GOT3 (cell line): ENCODE measurements at regions not wholly inside any gene's neighbourhood (a gene's known extent, or its start where the extent isn't known, plus 50 kb on each side); places are given as distances from the start of the nearest gene placed in this dataset.

ENCODE experiments used
- DNase-seq: peaks from one replicate; lab custom pipeline; 2025; ENCODE audit warnings: mixed read lengths; lab: John Stamatoyannopoulos, UW

DNA sequence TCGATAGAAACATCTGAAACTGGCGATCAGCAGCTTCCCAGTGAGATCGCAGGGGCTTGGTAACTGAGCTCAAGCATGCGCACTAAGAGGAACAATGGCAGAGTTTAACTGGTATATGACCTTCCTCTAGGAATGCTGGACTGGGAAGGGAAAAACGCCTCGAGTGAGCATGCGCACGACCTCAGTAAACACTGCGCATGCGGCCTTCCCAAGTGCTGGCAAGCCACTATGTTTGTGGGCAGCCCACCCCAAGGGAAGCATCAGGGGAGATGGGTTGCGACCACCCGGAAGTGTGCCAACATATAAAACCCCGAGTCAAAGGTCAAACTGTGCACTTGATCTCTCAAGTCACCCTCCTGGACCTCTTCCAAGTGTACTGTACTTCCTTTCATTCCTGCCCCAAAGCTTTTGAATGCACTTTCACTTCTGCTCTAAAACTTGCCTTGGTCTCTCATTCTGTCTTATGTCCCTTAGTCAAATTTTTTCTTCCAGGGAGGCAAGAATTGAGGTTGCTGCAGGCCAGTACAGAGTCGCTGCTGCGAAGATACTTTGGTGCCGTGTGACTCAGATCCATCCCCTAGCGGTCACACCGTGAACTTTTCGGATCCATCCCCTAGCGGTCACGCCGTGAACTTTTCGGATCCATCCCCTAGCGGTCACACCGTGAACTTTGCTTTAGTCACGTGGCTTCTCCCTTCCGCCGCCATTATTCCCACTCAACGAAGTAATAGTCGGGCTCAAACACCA is 243.3 kb downstream of the FAM43A start:
- no peak for DNase-seq

DNA sequence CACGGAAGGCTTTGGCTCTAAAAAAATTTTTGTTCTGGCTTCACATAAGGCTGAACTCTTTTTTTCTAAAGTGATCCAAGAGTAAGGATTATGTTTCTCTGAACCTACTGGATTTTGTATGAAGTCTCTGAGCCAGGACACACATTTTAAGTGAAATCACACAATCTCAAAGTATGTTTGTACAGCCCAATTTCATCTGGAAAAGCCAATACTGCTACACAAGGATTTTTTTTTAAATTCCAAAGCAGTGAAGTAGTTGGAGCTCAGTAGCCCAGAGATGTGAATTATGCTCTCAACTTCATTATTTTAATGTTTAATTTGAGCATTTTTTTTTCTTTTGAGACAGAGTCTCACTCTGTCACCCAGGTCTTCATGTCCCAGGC is 243.9 kb downstream of the FAM43A start:
- DNase-seq, result no peak

DNA sequence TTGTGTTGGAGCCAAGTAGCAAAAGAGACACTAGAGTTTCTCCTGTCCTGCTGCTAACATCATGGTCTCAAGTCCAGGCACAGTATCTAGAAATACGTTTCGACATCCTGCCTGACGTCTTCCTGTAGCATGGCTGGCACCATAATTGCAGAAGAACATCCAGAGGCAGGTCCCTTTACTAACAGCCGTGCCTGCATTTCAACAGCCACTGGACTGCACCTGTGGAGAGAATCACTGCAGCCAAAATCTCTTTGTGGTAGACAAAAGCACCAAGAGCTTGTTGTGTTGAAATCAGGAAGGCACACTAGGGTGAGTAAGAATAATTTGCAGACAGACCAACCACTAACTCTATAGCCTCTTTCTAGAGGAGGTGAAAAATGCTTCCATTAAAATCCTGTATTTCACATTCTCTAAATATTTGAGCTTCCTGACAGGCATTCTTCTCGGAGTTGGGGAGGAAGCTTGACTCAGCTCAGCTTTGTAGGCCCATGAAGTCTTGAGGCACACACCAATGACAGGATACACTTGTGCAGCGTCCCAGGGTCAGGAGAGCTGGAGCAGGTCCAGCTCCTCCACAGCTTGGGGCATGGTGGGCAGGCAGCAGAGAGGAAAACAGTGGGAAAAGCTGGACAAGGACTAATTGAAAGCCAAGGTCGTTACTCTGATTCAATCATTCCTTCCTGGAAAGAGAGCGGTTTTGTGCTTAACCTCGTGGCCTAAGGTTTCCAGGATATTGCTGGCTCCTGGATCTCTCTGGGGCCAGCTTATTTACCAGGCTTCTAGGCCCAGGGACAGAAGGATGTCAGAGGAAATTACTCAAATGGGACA is 244.9 kb downstream of the FAM43A start:
- DNase-seq, result no peak

DNA sequence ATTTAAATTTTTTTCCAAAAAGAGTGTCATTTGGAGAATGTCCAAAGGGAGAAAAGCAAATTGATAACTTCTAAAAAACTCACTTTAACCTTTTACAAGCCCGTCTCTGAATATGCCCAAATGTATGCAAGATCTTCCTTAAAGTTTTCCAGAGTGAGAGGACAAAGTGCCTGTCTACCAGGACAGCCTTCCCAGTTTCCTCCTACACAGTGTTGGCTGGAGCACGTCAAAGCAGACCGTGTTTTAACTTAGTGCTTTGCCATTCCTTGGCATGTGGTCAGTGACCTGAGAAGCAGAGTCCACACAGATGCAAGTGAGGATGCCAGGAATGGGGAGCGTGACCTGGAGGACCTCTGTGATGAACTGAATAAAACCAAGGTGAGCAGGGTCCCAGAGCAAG is 245.7 kb downstream of the FAM43A start:
- DNase-seq, result no peak

DNA sequence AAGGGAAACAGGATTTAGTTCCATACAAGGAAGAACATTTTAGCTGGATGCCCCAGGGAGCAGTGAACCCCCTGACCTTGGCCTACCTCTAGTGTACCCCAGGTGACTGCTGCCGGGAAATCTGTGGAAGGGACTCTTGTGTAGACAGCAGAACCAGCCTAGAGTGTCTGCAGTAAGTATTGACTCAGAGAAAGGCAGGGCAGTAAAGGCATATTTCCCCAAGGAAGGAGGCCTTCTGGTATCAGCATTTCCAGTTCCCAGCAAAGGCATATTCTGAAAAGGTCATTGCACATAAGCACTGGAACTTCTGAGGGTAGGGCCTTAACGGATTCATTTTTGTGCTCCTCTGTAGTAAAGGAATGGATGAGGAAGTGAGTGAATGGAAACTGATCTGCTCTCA is 246.2 kb downstream of the FAM43A start:
- no peak for DNase-seq

DNA sequence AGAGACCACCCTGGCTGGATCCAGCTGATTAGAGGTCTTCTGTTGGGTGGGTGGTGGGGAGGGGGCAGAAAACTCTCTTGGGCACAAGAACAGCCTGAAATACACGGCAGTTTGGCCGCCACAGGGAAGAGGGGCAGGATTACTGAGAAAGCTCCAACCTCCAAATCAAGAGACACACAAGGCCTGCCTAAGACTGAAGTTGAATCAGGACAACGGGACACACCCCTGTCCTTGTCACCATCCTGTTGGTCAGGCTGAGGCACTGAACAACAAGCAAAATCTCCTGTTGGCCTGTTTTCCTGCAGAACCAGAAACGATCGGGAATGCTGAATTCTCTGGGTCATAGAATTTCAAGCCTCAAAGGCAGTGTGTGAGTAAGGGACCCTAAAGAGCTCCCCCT is 247.8 kb downstream of the FAM43A start:
- no peak for DNase-seq

DNA sequence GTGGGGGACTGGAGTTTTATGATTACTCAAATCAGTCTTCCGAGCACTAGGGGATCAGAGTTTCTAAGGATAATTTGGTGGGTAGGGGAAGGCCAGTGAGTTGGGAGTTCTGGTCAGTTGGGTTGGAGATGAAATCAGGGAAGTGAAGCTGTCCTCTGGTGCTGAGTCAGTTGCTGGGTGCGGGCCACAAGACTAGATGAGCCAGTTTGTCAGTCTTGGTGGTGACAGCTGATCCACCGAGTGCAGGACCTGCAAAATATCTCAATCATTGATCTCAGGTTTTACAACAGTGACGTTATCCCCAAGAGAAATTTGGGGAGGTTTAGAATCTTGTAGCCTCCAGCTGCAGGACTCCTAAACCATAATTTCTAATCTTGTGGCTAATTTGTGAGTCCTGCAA is 249.4 kb downstream of the FAM43A start:
- no peak for DNase-seq

DNA sequence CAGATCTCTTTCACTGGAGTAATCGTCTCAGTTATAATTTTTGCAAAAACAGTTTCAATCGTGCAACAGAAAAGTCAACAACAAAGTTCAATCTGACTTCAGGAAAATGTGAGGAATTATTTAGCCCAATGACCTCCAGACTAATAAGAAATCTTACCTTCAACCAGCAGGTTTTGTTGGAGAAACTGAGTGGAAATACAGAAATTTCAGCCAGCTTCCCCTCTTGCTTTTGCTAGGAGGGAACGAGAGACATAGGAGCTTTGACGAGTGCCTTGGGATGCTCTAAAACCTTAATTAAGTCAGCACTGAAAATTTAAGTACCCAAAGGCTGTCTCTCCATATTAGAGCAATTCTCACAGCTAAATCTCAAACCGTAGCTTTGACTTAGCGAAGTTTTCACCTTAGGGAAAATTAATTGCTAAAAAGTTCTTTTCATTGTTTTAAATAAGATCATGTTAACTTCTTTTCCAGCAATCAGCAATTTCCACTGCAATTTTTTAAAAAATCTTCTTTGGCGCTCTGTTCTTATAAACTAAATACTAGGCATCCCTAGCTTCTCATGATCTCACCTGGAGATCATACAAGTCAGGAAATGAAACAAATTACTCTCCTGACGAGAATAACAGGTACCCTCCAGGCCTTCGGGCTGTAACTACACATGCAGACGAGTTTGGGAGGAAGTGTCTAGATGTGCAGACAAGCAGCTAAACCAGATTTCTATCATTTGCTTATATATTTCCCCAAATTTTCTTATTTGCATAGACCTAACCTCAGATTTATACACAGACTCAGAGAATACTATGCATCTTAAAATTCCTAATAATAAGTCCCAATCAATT is 250.2 kb downstream of the FAM43A start:
- no peak for DNase-seq

DNA sequence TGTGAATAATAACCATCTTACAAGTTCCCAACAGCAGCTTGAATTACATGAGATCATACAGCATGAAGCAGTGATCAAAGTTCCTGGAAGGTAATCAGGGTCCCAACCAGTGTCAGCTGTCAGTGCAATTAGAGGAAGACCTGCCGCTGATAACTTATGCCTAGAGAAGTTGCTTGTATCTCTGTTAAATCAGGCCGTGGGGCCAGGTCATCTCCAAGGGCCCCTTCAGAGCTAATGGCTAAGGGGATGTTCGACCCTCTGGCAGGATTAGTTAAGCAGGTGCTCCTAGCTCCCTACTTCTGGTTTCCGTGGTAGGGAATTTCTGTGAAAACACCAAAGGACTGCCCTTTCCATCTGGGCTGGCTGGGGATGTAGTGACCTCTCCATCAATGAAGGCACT is 251.0 kb downstream of the FAM43A start:
- DNase-seq, result no peak

DNA sequence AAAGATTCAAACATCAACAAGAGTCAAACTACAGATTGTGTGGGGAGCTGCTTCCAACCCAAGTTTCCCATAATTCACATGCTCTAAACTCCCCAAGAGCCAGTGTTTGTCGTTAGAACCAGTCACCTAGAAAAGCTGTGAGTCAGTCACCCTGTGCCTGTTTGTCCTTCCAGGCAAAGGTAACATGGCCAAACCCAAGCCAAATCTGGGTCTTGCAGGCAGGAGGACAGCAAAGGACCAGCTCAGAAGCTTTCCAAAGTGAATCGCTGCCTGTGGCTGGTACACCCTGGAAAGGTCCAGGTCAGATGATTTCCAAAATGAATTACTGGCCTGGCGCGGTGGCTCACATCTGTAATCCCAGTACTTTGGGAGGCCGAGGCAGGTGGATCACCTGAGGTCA is 251.5 kb downstream of the FAM43A start:
- DNase-seq, result no peak

DNA sequence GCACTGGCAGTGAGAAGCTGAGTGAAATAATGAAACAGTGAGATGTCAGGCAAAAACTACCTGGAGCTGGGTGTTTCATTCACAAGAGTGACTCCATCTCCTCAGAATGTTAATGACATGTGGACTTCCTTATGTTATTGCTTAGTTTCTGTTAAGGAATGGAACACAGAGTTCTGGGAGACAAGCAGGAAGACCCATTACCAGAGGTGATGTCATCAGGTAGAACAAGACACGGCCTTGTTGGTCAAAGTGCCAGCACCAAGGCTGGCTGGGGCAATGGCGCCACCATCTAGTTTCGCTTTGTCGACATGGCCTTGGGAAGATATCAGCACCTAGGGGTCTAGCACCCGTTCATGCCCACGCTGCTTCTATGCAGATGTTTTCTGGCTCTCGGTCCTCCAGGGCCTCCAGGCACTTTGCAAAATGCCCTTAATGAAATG is 252.2 kb downstream of the FAM43A start:
- no peak for DNase-seq

DNA sequence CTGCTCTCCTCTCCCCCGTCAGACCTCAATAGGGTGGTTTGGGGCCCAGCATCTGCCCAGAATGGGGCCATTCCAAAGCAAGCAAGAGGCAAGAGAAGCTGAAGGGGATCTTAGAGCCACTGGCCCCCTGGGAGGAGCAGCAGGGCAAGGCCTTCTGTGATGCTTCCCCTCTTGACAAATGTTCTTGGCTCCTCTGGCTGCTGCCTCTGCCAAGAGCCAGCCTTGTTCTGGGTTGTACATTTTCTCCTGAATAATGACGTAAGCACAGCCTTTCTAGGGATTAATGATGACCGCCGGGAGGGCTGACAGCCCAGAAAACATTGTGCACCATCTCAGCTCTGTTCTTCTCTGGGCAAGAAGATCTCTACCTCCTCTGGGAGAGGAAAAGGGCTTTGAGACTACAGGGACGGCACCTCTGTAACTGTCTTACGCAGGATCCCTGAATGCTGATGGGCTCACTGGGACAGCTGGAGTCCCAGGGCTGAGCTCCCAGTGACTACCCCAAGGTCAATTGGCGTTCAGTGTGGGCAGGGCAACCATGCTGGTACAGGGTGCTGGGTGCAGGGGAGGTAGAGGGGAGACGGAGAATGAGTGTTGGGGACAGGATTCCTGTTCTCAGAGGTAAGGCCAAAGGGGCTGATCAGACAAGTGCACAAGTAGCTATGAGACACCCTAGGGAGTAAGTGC is 253.3 kb downstream of the FAM43A start:
- DNase-seq, result no peak

DNA sequence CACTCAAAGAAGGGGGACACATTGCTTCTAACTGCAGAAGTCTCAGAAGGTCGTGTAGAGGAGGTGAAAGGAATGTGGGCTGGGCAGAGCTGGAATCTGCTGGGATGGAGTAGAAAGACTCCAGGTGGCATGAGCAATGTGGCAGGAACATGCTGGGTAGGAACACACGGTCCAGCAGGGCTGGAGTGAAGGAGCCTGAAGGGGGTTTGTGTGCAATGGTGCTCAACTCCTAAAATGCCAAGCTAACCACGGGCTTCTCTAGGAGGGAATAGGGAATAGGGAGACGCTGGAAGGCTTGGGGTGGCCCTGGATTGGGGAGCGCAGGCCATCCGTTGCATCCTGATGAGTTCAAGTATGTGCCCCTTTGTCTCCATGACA is 253.8 kb downstream of the FAM43A start:
- no peak for DNase-seq

DNA sequence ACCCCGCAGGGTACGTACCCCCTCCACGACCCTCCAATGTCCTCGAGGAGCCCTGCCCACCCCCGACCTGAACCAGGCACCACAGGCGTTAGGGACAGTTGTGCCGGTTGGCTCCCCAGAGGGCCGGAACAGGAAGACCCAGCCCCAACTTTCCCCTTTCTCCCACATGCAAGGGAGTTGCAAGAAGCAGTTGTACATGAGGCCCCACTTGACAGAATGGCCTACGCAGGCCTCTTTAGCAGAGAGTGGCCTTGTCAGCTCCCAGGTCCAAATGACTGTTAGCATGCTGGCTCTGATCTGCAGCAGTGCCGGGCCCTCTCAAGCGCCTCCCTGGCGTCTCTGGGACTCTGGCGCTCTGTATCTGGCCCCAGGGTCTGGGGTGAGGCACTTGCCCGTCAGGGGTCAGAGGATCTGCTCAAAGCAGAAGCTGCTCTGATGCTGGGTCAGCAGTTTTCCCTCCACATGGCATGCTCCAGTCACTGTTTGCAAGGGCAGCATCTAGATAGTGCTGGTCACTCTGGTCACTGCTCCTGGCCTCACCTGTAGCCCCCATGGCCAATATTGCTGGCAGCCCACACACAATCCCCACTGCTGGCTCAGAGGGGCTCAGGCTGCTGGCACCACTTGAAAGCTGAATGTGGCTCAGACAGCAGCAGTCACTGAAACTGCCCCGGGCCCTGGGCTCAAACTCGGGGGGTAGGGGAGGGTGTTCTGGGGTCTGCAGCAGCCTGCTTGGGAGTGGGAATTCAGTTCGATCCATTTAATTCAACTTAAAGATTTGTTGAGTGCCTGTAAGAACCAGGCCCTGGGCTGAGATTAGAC is 254.5 kb downstream of the FAM43A start:
- DNase-seq, result no peak

DNA sequence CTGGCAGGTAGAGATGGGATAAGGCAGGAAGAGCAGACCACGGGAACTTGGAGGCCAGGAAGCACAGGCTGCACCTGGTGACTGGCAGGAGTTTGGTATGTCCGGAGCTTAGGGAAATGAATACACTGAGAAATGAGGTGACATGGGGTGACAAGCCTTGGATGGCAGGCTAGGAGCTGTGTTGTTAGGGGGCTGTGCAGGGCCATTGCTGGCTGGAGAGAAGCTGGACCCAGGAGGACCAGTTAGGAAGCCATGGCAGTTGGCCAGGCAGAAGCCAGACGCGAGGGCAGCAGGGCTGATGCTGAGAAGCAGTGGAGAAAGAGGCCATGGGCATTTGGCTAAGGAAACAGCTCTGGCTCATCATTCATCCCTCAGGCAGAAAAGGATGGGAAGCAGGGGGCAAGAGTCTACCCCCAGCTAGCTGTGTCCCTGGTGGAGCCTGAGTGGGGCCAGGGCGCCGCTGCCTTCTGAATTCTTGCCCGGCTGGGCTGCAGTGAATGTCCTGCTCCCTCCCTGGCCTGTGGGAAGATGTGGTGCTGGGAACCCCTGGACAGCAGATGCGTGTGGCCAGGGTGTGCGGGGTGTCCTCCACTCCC is 255.8 kb downstream of the FAM43A start:
- no peak for DNase-seq

DNA sequence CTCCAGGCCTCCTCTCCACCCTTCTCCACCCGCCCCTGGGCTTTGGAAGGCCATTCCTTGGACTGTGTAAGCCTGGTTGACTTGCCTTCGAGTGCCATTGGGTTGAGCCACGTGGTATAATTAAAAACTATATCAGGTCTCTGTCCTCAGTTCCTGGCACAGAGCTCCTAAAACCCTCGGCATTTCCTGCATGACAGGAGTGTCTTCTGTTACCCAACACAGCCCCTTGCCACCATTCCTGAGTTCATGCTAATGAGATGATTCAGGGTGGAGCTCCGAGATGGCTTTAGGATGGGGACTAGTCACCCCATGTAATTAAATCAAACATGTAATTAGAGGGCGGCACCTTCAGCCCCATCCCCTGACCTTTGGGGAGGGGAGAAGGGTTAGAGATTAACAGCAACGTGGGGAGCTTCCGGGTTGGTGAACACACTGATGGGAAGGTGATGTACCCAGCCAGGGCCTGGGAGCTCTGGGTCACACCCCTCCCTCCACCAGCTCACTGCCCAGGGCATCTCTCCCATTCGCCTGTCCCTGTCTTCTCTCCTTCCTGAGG is 256.4 kb downstream of the FAM43A start:
- no peak for DNase-seq

DNA sequence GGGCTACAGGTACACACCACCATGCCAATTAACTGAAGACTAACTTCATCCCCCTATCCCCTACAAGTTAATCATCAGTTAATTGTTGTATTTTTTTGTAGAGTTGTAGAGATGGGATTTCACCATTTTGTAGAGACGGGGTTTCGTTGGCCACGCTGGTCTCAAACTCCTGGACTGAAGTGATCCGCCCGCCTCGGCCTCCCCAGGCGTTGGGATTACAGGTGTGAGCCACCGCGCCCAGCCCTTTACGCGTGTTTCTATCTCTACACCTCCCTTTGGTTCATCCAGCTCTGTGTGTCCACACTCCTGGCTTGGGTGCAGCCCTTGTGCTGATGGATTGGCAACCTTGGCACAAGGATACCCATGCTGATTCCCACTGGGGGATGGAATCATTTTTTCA is 258.8 kb downstream of the FAM43A start:
- DNase-seq, result no peak

DNA sequence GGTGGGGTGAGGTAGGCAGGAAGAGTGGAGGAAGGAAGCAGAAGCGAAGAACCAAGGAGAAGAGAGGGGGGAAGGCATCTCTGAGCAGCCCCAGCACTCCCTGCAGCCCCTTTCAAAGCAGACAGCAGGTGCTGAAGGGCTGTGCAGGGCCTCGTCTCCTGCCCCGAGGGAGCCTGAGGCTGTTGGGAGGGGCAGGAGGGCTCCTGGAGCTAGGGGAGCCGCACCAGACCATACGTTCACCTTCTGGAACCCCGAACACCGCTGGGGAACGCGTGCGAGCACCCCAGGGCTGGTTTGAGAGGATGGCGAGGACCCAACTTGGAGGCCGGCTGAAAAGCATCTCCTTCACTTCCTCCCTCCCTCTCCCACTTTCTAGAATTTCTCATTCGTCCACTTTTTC is 259.8 kb downstream of the FAM43A start:
- no peak for DNase-seq

DNA sequence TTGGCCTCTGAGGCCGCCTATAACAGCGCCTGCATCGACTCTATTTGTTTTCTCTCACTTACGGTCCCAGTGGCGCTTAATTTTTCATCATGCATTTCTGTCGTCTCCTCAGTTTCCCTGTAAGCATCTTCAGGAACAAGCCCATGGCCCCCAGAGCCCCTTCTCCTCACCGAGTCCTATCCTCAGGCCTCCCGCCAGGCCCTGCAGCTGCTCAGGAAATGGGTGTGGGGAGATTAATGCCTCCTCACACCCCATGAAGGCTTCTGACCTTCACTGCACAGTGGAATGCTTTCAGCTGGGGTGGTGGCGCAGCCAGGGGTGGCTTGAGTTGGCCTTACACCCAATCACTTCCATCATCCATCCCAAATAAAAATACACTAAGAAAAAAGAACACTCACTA is 260.4 kb downstream of the FAM43A start:
- no peak for DNase-seq

DNA sequence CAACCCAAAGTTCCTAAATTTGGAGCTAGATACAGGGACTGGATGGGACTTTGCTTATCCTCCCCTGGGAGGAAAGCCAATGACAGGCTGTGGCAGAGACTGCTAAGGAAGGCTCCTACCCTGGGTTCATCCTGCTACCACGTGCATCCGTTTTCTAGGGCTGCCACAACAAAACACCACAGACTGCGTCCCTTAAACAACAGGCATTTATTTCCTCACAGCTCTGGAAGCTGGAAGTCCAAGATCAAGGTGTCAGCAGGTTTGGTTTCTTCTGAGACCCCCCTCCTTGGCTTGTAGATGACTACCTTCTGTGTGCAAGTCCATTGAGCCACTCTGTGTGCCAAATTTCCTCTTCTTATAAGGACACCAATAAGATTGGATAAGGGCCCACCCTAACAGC is 263.9 kb downstream of the FAM43A start:
- no peak for DNase-seq
